Lung (tissue), 11 donors: ENCODE measurements at regions not wholly inside any gene's neighbourhood (a gene's known extent, or its start where the extent isn't known, plus 50 kb on each side); places are given as distances from the start of the nearest gene placed in this dataset.

ENCODE experiments used
- ATAC-seq: fragments of 200-7000 bp; cut with Tn5 transposase; one replicate; pipeline ENCODE4 v1.9.1; 2020; ENCODE audit warnings: moderate number of reproducible peaks; ENCODE audit not compliant: insufficient read depth, low FRiP score
- DNase-seq, 3 donors: peaks; one replicate each; pipeline ENCODE4 v3.0.0-alpha.2; 2013 to 2017
- H3K27ac ChIP-seq, 2 donors: one replicate each; pipeline ENCODE4 v1.5.1; 2013; ENCODE audit warnings: mild to moderate bottlenecking in 2 of 2, moderate library complexity in 2 of 2, control low read depth in 1 of 2, inconsistent platforms in 1 of 2, low read depth in 1 of 2, low read length in 1 of 2
- H3K27me3 ChIP-seq, 3 donors: one replicate each; pipeline ENCODE4 v1.5.1; 2013; ENCODE audit warnings: low read length in 2 of 3; ENCODE audit not compliant: control insufficient read depth in 3 of 3, insufficient read depth in 3 of 3
- H3K36me3 ChIP-seq, 4 donors: one replicate each; pipeline ENCODE4 v1.5.1; 2013; ENCODE audit warnings: low read length in 4 of 4, mild to moderate bottlenecking in 1 of 4, moderate library complexity in 1 of 4; ENCODE audit not compliant: control insufficient read depth in 4 of 4, insufficient read depth in 4 of 4
- H3K4me1 ChIP-seq, 5 donors: one replicate each; pipeline ENCODE4 v1.5.1; 2013; ENCODE audit warnings: low read length in 5 of 5, mild to moderate bottlenecking in 2 of 5, moderate library complexity in 1 of 5; ENCODE audit not compliant: control insufficient read depth in 5 of 5, insufficient read depth in 5 of 5
- H3K4me3 ChIP-seq: one replicate; pipeline ENCODE4 v1.5.1; 2013; ENCODE audit warnings: mild to moderate bottlenecking, control low read depth, moderate library complexity
- H3K9ac ChIP-seq, 2 donors: one replicate each; pipeline ENCODE4 v1.5.1; 2013; ENCODE audit warnings: low read length in 2 of 2, control low read depth in 1 of 2; ENCODE audit not compliant: insufficient read depth in 1 of 2
- H3K9me3 ChIP-seq, 4 donors: one replicate each; pipeline ENCODE4 v1.5.1; 2013; ENCODE audit warnings: low read length in 3 of 4, mild to moderate bottlenecking in 1 of 4, moderate library complexity in 1 of 4; ENCODE audit not compliant: control insufficient read depth in 4 of 4, insufficient read depth in 3 of 4
- CTCF ChIP-seq: IDR thresholded peaks from 2 replicates; pipeline ENCODE4 v1.5.1; 2012; ENCODE audit warnings: mild to moderate bottlenecking; ENCODE audit errors: control extremely low read depth, extremely low read depth
- WGBS, 2 donors: extraction: QIAGEN DNeasy Blood & Tissue Kit; methylation state at CpG; one replicate each; pipeline ENCODE4 v1.1.7; 2013; 5-methylcytosine and 5-hydroxymethylcytosine counted together
- donor health status: control.
- donor health status: control.
- donor health status: Bipolar disorder and iron deficiency.
- donor health status: healthy.
- donor health status: DM: yes; HTN: yes; CAD: no.

- Histone ChIP-seq H3K4me3 (no peak overlapping the region), H3K9ac (no peak overlapping the region), H3K4me1 (no peaks in the 10 kb centered on the region), H3K27ac (no peak overlapping the region), H3K27me3 (no peaks in the 10 kb centered on the region), H3K36me3 (no peaks in the 10 kb centered on the region), H3K9me3 (peaks cover 0 to 3% (median 0%) of the 10 kb centered on the region in 4 donors)
- DNase-seq (no peak), ATAC-seq (no peak)
- no peak for TF ChIP-seq CTCF
These were observed 767.7 kb downstream of the PCDH17 start for GRCh38 chr13:58399263-58399662.

GRCh38 chr13:58406545-58406944, 775.0 kb downstream of the PCDH17 start:
- TF ChIP-seq CTCF, result no peak
- ATAC-seq (no peak), DNase-seq (no peak)
- 81 to 91% methylated on average over 2 of the region's 2 CpGs for WGBS, 2 donors
- Histone ChIP-seq H3K36me3 (no peaks in the 10 kb centered on the region), H3K27me3 (no peaks in the 10 kb centered on the region), H3K9me3 (peaks cover 0 to 2% (median 0%) of the 10 kb centered on the region in 4 donors), H3K9ac (no peak overlapping the region), H3K4me1 (no peaks in the 10 kb centered on the region), H3K4me3 (no peak overlapping the region), H3K27ac (no peak overlapping the region)

GRCh38 chr13:58429917-58430316, 798.4 kb downstream of the PCDH17 start:
- H3K27ac ChIP-seq, result no peak overlapping the region
- H3K27me3 ChIP-seq, result no peaks in the 10 kb centered on the region
- H3K9ac ChIP-seq, result no peak overlapping the region
- H3K36me3 ChIP-seq, result no peaks in the 10 kb centered on the region
- ATAC-seq (no peak), DNase-seq (no peak)
- no peak overlapping the region for H3K4me3 ChIP-seq
- WGBS, 2 donors, result 88 to 90% methylated on average over 2 of the region's 2 CpGs
- peaks cover 0 to 11% (median 0%) of the 10 kb centered on the region in 4 donors for H3K9me3 ChIP-seq
- TF ChIP-seq CTCF, result no peak
- no peaks in the 10 kb centered on the region for H3K4me1 ChIP-seq

- no peak overlapping the region for H3K27ac ChIP-seq
- no peaks in the 10 kb centered on the region for H3K27me3 ChIP-seq
- no peak for TF ChIP-seq CTCF
- H3K36me3 ChIP-seq, result no peaks in the 10 kb centered on the region
- H3K9me3 ChIP-seq, result peaks cover 0 to 1% (median 0%) of the 10 kb centered on the region in 4 donors
- H3K4me1 ChIP-seq, result no peaks in the 10 kb centered on the region
- no peak overlapping the region for H3K9ac ChIP-seq
- WGBS, 2 donors, result 88 to 94% methylated on average over 4 of the region's 4 CpGs
- ATAC-seq (no peak), DNase-seq (no peak)
- no peak overlapping the region for H3K4me3 ChIP-seq
These were observed 803.4 kb downstream of the PCDH17 start for GRCh38 chr13:58434943-58435342.
